DOHH2 (cell line): ENCODE measurements at regions not wholly inside any gene's neighbourhood (a gene's known extent, or its start where the extent isn't known, plus 50 kb on each side); places are given as distances from the start of the nearest gene placed in this dataset.

ENCODE experiments used
- EZH2phosphoT487 ChIP-seq: fragments of 200-600 bp; sonication (generic); IDR thresholded peaks from 2 replicates; pipeline ENCODE4 v1.6.1; 2017; ENCODE audit warnings: borderline replicate concordance, mild to moderate bottlenecking, antibody characterized with exemption, low read length, moderate library complexity, mixed read lengths
- TF ChIP-seq, protein P1 (sequence below): fragments of 200-600 bp; sonication (generic); IDR thresholded peaks from one replicate; pipeline ENCODE4 v1.5.1; 2014; ENCODE audit warnings: antibody characterized with exemption, mild to moderate bottlenecking, low read depth, low read length; ENCODE audit not compliant: poor library complexity, severe bottlenecking

DNA sequence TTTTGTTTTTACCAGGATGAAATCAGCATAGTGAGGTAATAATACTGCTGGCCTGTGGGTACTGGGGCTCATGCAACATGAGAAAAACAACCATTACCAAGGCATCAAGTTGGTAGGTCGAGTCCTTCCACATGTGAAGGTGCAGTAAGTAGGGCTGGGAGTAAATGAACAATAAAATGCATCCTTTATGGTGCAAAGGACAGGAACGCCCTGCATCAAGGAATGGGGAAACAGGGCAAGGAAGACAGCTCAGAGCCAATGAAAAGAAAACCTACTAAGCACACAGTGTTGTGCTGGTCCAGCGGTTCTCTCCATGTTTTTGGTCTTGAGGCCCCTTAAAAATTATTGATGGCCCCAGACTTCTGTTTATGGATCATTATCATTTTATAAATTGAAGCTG, 168.5 kb upstream of the TPM1 start:
- TF ChIP-seq, protein P1, sequence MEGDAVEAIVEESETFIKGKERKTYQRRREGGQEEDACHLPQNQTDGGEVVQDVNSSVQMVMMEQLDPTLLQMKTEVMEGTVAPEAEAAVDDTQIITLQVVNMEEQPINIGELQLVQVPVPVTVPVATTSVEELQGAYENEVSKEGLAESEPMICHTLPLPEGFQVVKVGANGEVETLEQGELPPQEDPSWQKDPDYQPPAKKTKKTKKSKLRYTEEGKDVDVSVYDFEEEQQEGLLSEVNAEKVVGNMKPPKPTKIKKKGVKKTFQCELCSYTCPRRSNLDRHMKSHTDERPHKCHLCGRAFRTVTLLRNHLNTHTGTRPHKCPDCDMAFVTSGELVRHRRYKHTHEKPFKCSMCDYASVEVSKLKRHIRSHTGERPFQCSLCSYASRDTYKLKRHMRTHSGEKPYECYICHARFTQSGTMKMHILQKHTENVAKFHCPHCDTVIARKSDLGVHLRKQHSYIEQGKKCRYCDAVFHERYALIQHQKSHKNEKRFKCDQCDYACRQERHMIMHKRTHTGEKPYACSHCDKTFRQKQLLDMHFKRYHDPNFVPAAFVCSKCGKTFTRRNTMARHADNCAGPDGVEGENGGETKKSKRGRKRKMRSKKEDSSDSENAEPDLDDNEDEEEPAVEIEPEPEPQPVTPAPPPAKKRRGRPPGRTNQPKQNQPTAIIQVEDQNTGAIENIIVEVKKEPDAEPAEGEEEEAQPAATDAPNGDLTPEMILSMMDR, result no peak
- TF ChIP-seq EZH2phosphoT487, result no peak
